HEK293 (cell line): ENCODE measurements at regions not wholly inside any gene's neighbourhood (a gene's known extent, or its start where the extent isn't known, plus 50 kb on each side); places are given as distances from the start of the nearest gene placed in this dataset.

Source experiments
- CTCF ChIP-seq: fragments of 450-650 bp; formaldehyde crosslinking; IDR thresholded peaks from 2 replicates; pipeline ENCODE4 v1.5.1; 2016; ENCODE audit warnings: missing biosample characterization, missing genetic modification characterization
- IKZF3 ChIP-seq: fragments of 450-650 bp; IDR thresholded peaks from 2 replicates; pipeline ENCODE4 v1.5.0; 2018; ENCODE audit warnings: missing biosample characterization, mild to moderate bottlenecking, missing genetic modification characterization, moderate library complexity
- ZBTB10 ChIP-seq: fragments of 450-650 bp; formaldehyde crosslinking; IDR thresholded peaks from 2 replicates; pipeline ENCODE4 v1.5.1; 2016; ENCODE audit warnings: missing biosample characterization, missing genetic modification characterization
- ZNF274 ChIP-seq, 2 experiments: fragments of 200-500 bp in 1 of 2; fragments of 450-650 bp in 1 of 2; sonication (Bioruptor generic) in 1 of 2; formaldehyde crosslinking in 1 of 2; IDR thresholded peaks; 2 replicates each; pipeline versions ENCODE4 v1.5.1 to v1.6.1; 2014 to 2016; ENCODE audit warnings: borderline replicate concordance in 1 of 2, inconsistent platforms in 1 of 2, low read length in 1 of 2, missing biosample characterization in 1 of 2, missing genetic modification characterization in 1 of 2
- ZNF335 ChIP-seq: fragments of 450-650 bp; formaldehyde crosslinking; conservative IDR thresholded peaks from 2 replicates; pipeline ENCODE4 v1.5.1; 2016; ENCODE audit warnings: missing biosample characterization, missing genetic modification characterization
- ZNF350 ChIP-seq: fragments of 450-650 bp; formaldehyde crosslinking; IDR thresholded peaks from 2 replicates; pipeline ENCODE4 v1.5.0; 2017; ENCODE audit warnings: missing biosample characterization, mild to moderate bottlenecking, missing genetic modification characterization
- ZNF391 ChIP-seq: fragments of 450-650 bp; formaldehyde crosslinking; IDR thresholded peaks from 2 replicates; pipeline ENCODE4 v1.5.1; 2016; ENCODE audit warnings: low read depth, missing biosample characterization, missing genetic modification characterization, borderline replicate concordance
- ZNF423 ChIP-seq: fragments of 450-650 bp; formaldehyde crosslinking; IDR thresholded peaks from 2 replicates; pipeline ENCODE4 v1.5.1; 2016; ENCODE audit warnings: missing biosample characterization, missing genetic modification characterization
- ZNF549 ChIP-seq: fragments of 450-650 bp; IDR thresholded peaks from 2 replicates; pipeline ENCODE4 v1.5.1; 2018; ENCODE audit warnings: missing biosample characterization, missing genetic modification characterization, mild to moderate bottlenecking, inconsistent platforms, moderate library complexity
- ZNF596 ChIP-seq: fragments of 450-650 bp; IDR thresholded peaks from 2 replicates; pipeline ENCODE4 v1.5.0; 2018; ENCODE audit warnings: missing biosample characterization, mild to moderate bottlenecking, missing genetic modification characterization, moderate library complexity
- ZNF610 ChIP-seq: fragments of 450-650 bp; formaldehyde crosslinking; IDR thresholded peaks from 2 replicates; pipeline ENCODE4 v1.5.1; 2016; ENCODE audit warnings: missing biosample characterization, missing genetic modification characterization, borderline replicate concordance
- TF ChIP-seq, protein P1 (sequence below): fragments of 450-650 bp; formaldehyde crosslinking; IDR thresholded peaks from 2 replicates; pipeline ENCODE4 v1.5.1; 2016; ENCODE audit warnings: missing biosample characterization, missing genetic modification characterization, borderline replicate concordance

GRCh38 chr11:11722246-11722645 is 100.4 kb upstream of the GALNT18 start:
- TF ChIP-seq IKZF3 (tag by site-specific recombination), result no peak
- TF ChIP-seq ZNF274 (IDR thresholded peaks at IDR 0.05; ENCODE audit: low read length), result no peak
- TF ChIP-seq ZNF274 (tag by site-specific recombination; IDR thresholded peaks at IDR 0.05; ENCODE audit: borderline replicate concordance), result no peak
- TF ChIP-seq CTCF (tag by site-specific recombination), result no peak
- TF ChIP-seq ZNF391 (tag by site-specific recombination), result no peak
- TF ChIP-seq ZBTB10 (tag by site-specific recombination), result no peak
- TF ChIP-seq ZNF423 (tag by site-specific recombination), result no peak
- TF ChIP-seq, protein P1, sequence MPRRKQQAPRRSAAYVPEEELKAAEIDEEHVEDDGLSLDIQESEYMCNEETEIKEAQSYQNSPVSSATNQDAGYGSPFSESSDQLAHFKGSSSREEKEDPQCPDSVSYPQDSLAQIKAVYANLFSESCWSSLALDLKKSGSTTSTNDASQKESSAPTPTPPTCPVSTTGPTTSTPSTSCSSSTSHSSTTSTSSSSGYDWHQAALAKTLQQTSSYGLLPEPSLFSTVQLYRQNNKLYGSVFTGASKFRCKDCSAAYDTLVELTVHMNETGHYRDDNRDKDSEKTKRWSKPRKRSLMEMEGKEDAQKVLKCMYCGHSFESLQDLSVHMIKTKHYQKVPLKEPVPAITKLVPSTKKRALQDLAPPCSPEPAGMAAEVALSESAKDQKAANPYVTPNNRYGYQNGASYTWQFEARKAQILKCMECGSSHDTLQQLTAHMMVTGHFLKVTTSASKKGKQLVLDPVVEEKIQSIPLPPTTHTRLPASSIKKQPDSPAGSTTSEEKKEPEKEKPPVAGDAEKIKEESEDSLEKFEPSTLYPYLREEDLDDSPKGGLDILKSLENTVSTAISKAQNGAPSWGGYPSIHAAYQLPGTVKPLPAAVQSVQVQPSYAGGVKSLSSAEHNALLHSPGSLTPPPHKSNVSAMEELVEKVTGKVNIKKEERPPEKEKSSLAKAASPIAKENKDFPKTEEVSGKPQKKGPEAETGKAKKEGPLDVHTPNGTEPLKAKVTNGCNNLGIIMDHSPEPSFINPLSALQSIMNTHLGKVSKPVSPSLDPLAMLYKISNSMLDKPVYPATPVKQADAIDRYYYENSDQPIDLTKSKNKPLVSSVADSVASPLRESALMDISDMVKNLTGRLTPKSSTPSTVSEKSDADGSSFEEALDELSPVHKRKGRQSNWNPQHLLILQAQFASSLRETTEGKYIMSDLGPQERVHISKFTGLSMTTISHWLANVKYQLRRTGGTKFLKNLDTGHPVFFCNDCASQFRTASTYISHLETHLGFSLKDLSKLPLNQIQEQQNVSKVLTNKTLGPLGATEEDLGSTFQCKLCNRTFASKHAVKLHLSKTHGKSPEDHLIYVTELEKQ (tag by site-specific recombination), result no peak
- TF ChIP-seq ZNF596 (tag by site-specific recombination), result no peak
- TF ChIP-seq ZNF335 (tag by site-specific recombination), result no peak
- TF ChIP-seq ZNF549 (tag by site-specific recombination), result no peak
- no peak for TF ChIP-seq ZNF610 (tag by site-specific recombination)
- no peak for TF ChIP-seq ZNF350 (tag by site-specific recombination)
